Endodermal cell (in vitro differentiated cells): ENCODE measurements at regions not wholly inside any gene's neighbourhood (a gene's known extent, or its start where the extent isn't known, plus 50 kb on each side); places are given as distances from the start of the nearest gene placed in this dataset.

ENCODE experiments used
- DNase-seq: peaks from one replicate; pipeline ENCODE4 v3.0.0-alpha.2; 2017
- H3K27ac ChIP-seq: 2 replicates; pipeline ENCODE4 v1.5.1; 2013; ENCODE audit warnings: mild to moderate bottlenecking, low read depth, low read length, moderate library complexity
- H3K27me3 ChIP-seq: 2 replicates; pipeline ENCODE4 v1.6.1; 2013; ENCODE audit warnings: mild to moderate bottlenecking, low read length, moderate library complexity; ENCODE audit not compliant: insufficient read depth, control insufficient read depth, poor library complexity, severe bottlenecking
- H3K36me3 ChIP-seq: 2 replicates; pipeline ENCODE4 v1.7.0; 2013; ENCODE audit warnings: mild to moderate bottlenecking, low read length, moderate library complexity; ENCODE audit not compliant: control insufficient read depth, insufficient read depth
- H3K4me1 ChIP-seq: one replicate; pipeline ENCODE4 v1.7.0; 2013; ENCODE audit warnings: low read length; ENCODE audit not compliant: control insufficient read depth, insufficient read depth
- H3K4me3 ChIP-seq: 2 replicates; pipeline ENCODE4 v1.5.1; 2013; ENCODE audit warnings: mild to moderate bottlenecking, low read length, moderate library complexity
- H3K9ac ChIP-seq: 2 replicates; pipeline ENCODE4 v1.6.1; 2013; ENCODE audit warnings: mild to moderate bottlenecking, low read length, moderate library complexity; ENCODE audit not compliant: poor library complexity, severe bottlenecking; ENCODE audit errors: extremely low read depth
- H3K9me3 ChIP-seq: 2 replicates; pipeline ENCODE4 v1.6.1; 2013; ENCODE audit warnings: mild to moderate bottlenecking, low read length, moderate library complexity; ENCODE audit not compliant: control insufficient read depth
- H3K27ac Mint-ChIP-seq: 2 replicates; pipeline ENCODE4 v1.8.0; 2020; ENCODE audit warnings: mixed read lengths
- H3K27me3 Mint-ChIP-seq: 2 replicates; pipeline ENCODE4 v1.8.0; 2021; ENCODE audit warnings: mild to moderate bottlenecking, mixed read lengths; ENCODE audit not compliant: insufficient read depth
- H3K36me3 Mint-ChIP-seq: 2 replicates; pipeline ENCODE4 v1.8.0; 2020; ENCODE audit warnings: low read depth, mixed read lengths
- H3K4me1 Mint-ChIP-seq: 2 replicates; pipeline ENCODE4 v1.8.0; 2020; ENCODE audit warnings: mixed read lengths
- H3K4me3 Mint-ChIP-seq: 2 replicates; pipeline ENCODE4 v1.8.0; 2020; ENCODE audit warnings: mild to moderate bottlenecking, moderate library complexity, mixed read lengths
- H3K9me3 Mint-ChIP-seq: 2 replicates; pipeline ENCODE4 v1.8.0; 2020; ENCODE audit warnings: mild to moderate bottlenecking, mixed read lengths
- CTCF ChIP-seq: fragments of 200-600 bp; sonication (generic); conservative IDR thresholded peaks from 2 replicates; pipeline ENCODE4 v1.5.0; 2021; ENCODE audit warnings: antibody characterized with exemption, mild to moderate bottlenecking
- WGBS, 2 experiments: methylation state at CpG; one replicate each; pipeline versions ENCODE4 v1.1.5 to v1.1.7; 2013; ENCODE audit warnings: missing lambda C conversion rate in 2 of 2, mixed read lengths in 1 of 2; ENCODE audit not compliant: insufficient coverage in 1 of 2, insufficient read length in 1 of 2; 5-methylcytosine and 5-hydroxymethylcytosine counted together

- no peak overlapping the region for H3K4me3 ChIP-seq
- Mint-ChIP-seq H3K4me1 (peaks cover 17% of the 10 kb centered on the region), H3K27ac (no peak overlapping the region), H3K4me3 (no peak overlapping the region), H3K27me3 (peaks cover 2% of the 10 kb centered on the region), H3K36me3 (no peaks in the 10 kb centered on the region), H3K9me3 (no peaks in the 10 kb centered on the region)
- TF ChIP-seq CTCF = no peak
- H3K27ac ChIP-seq = no peak overlapping the region
- 91% methylated on average over 5 of the region's 5 CpGs; no CpG with 5 or more reads in 1 of the 2 experiments for WGBS, 2 experiments
- no peaks in the 10 kb centered on the region for H3K9me3 ChIP-seq
- no peaks in the 10 kb centered on the region for H3K36me3 ChIP-seq
- H3K27me3 ChIP-seq = peaks cover 5% of the 10 kb centered on the region
- no peak overlapping the region for H3K9ac ChIP-seq
- peaks cover 2% of the 10 kb centered on the region for H3K4me1 ChIP-seq
- DNase-seq = peak; percentile 35
Measured at GRCh38 chr17:34715504-34715903, 136.1 kb downstream of the TMEM132E start.

DNA sequence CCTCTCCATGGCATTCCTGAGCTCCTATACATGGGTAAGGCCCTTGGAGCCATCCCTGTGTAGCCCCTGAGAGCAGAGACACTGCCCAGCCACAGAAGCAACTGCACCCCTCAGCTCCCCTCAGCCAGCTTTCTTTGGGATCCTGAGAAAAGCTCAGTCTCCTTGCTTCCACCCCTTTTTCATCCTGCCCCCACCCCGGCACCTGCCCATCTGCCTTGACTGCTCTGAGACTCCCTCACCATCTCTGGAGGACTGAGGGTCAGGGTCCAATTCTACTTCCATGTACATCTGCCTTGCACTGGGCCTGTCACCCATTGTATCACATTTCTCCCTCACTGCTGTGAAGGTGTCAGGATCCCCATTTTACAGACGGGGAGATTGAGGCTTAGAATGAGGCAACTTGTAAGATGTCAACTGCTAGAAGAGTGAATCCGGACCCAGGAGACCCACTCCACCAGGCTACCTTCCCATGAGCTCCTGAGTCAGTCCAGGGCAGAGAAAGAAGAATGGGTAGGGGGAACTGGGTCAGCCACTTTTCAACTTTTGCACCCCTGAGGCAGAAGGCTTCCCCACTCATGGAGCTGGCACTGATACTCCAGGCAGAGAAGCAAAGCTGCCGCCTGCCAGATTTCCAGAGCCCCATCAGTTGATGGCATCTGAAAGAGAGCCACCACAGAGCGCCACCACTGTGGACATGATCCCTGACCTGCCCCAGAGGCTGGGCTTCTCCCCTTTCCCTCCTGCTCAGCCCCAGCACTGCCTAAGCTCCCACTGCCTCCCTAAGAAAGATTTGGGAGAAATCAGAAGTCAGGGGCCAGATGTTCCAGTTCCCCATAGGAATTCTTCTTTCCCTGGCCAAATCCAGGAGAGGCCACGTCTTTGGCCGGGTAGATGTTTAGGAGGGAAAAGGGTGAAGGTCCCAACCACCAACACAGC is 135.4 kb downstream of the TMEM132E start:
- Histone ChIP-seq H3K36me3 (no peaks in the 10 kb centered on the region), H3K4me3 (no peak overlapping the region), H3K27me3 (peaks cover 5% of the 10 kb centered on the region), H3K27ac (no peak overlapping the region), H3K9me3 (no peaks in the 10 kb centered on the region), H3K4me1 (peaks cover 2% of the 10 kb centered on the region), H3K9ac (no peak overlapping the region)
- DNase-seq = peak; percentile 24
- H3K4me1 Mint-ChIP-seq = peaks cover 17% of the 10 kb centered on the region
- WGBS, 2 experiments = 90 to 92% methylated on average over 3 to 7 of the region's 7 CpGs
- TF ChIP-seq CTCF = no peak
- no peaks in the 10 kb centered on the region for H3K36me3 Mint-ChIP-seq
- no peaks in the 10 kb centered on the region for H3K9me3 Mint-ChIP-seq
- peaks cover 4% of the 10 kb centered on the region for H3K27me3 Mint-ChIP-seq
- no peak overlapping the region for H3K4me3 Mint-ChIP-seq
- no peak overlapping the region for H3K27ac Mint-ChIP-seq

DNA sequence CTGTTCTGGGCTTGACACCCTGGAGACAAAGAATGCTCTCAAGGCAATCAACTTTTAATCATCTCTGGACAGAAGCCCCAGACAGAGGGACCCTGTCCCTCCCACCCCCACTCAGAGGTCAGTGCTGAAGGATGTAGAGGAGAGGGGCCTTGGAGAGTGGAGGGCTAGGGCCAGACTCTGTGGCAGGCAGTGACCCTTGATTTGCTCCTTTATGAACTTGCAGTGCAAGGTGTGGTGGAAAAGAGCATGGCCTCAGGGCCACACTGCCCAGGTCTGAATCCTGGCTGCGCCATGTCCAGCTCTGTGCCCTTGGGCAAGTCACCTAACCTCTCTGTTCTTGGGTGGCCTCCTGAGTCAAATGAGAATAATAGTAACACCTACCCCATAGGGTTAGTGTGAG is 134.3 kb downstream of the TMEM132E start:
- peak; percentile 25 for DNase-seq
- H3K27ac ChIP-seq = no peak overlapping the region
- H3K27me3 Mint-ChIP-seq = peaks cover 13% of the 10 kb centered on the region
- H3K4me1 Mint-ChIP-seq = peaks cover 17% of the 10 kb centered on the region
- 100% methylated on average over 1 of the region's 1 CpG; no CpG with 5 or more reads in 1 of the 2 experiments for WGBS, 2 experiments
- no peak overlapping the region for H3K9ac ChIP-seq
- no peaks in the 10 kb centered on the region for H3K36me3 ChIP-seq
- peaks cover 2% of the 10 kb centered on the region for H3K4me1 ChIP-seq
- no peak overlapping the region for H3K27ac Mint-ChIP-seq
- H3K4me3 Mint-ChIP-seq = no peak overlapping the region
- no peaks in the 10 kb centered on the region for H3K9me3 Mint-ChIP-seq
- no peak overlapping the region for H3K4me3 ChIP-seq
- H3K27me3 ChIP-seq = peaks cover 14% of the 10 kb centered on the region
- no peak for TF ChIP-seq CTCF
- H3K9me3 ChIP-seq = no peaks in the 10 kb centered on the region
- no peaks in the 10 kb centered on the region for H3K36me3 Mint-ChIP-seq
